ENCODE measurements at regions not wholly inside any gene's neighbourhood (a gene's known extent, or its start where the extent isn't known, plus 50 kb on each side); places are given as distances from the start of the nearest gene placed in this dataset.
A peak's percentile ranks its signal among the peaks of the same experiment; 100 is the strongest.

GRCh38 chr3:34352778-34353331 is 554.4 kb downstream of the PDCD6IP start:
- Histone ChIP-seq H3K27ac (ENCODE audit: low read length) (peak overlapping the region; percentile 13), H4K20me1 (ENCODE audit: insufficient read depth) (no peaks in the 10 kb centered on the region), H3K4me2 (ENCODE audit: low read length) (no peak overlapping the region), H3K9ac (ENCODE audit: low read length) (no peak overlapping the region), H3K27me3 (ENCODE audit: insufficient read depth, low read depth, low read length) (no peaks in the 10 kb centered on the region), H3K79me2 (replicated peaks; ENCODE audit: insufficient read depth, low read length) (no peaks in the 10 kb centered on the region), H3K4me3 (ENCODE audit: low read length) (no peak overlapping the region), H3K9me3 (ENCODE audit: low read length) (no peaks in the 10 kb centered on the region), H3K36me3 (ENCODE audit: insufficient read depth, low read length) (no peaks in the 10 kb centered on the region), H2AFZ (ENCODE audit: low read depth, low read length) (no peak overlapping the region), H3F3A (ENCODE audit: insufficient read depth, low read length, poor library complexity, severe bottlenecking) (no peaks in the 10 kb centered on the region), H3K9me2 (ENCODE audit: insufficient read depth, low read length) (no peaks in the 10 kb centered on the region)
- TF ChIP-seq EP300 (conservative IDR thresholded peaks at IDR 0.05; ENCODE audit: poor library complexity, severe bottlenecking) (no peak), TAF1 (IDR thresholded peaks at IDR 0.05; ENCODE audit: low read depth) (no peak), MXI1 (conservative IDR thresholded peaks at IDR 0.05; ENCODE audit: poor library complexity, severe bottlenecking) (no peak), RAD21 (conservative IDR thresholded peaks at IDR 0.05) (no peak)

GRCh38 chr3:34357461-34357860 is 559.0 kb downstream of the PDCD6IP start:
- no peaks in the 10 kb centered on the region for H3K36me3 ChIP-seq (ENCODE audit: insufficient read depth, low read length)
- H3K4me2 ChIP-seq (ENCODE audit: low read length), result no peak overlapping the region
- H3K27ac ChIP-seq (ENCODE audit: low read length), result no peak overlapping the region

More at GRCh38 chr3:34357461-34357860, 559.0 kb downstream of the PDCD6IP start:
- Histone ChIP-seq H4K20me1 (ENCODE audit: insufficient read depth) (no peaks in the 10 kb centered on the region), H3K9ac (ENCODE audit: low read length) (no peak overlapping the region), H3K79me2 (replicated peaks; ENCODE audit: insufficient read depth, low read length) (no peaks in the 10 kb centered on the region), H3K9me2 (ENCODE audit: insufficient read depth, low read length) (no peaks in the 10 kb centered on the region), H3F3A (ENCODE audit: insufficient read depth, low read length, poor library complexity, severe bottlenecking) (no peaks in the 10 kb centered on the region), H3K27me3 (ENCODE audit: insufficient read depth, low read depth, low read length) (no peaks in the 10 kb centered on the region), H3K9me3 (ENCODE audit: low read length) (no peaks in the 10 kb centered on the region), H2AFZ (ENCODE audit: low read depth, low read length) (no peak overlapping the region), H3K4me3 (ENCODE audit: low read length) (no peak overlapping the region)
- TF ChIP-seq EZH2 (IDR thresholded peaks at IDR 0.05; ENCODE audit: borderline replicate concordance, insufficient read depth, low read length, poor library complexity, severe bottlenecking) (no peak), RAD21 (conservative IDR thresholded peaks at IDR 0.05) (no peak), EP300 (conservative IDR thresholded peaks at IDR 0.05; ENCODE audit: poor library complexity, severe bottlenecking) (no peak), CTCF (IDR thresholded peaks at IDR 0.05; ENCODE audit: poor library complexity, severe bottlenecking) (no peak), MXI1 (conservative IDR thresholded peaks at IDR 0.05; ENCODE audit: poor library complexity, severe bottlenecking) (no peak), REST (IDR thresholded peaks at IDR 0.05; ENCODE audit: borderline replicate concordance) (no peak)

Data from neural cell (in vitro differentiated cells).